AML-193 (cell line): ENCODE measurements at regions not wholly inside any gene's neighbourhood (a gene's known extent, or its start where the extent isn't known, plus 50 kb on each side); places are given as distances from the start of the nearest gene placed in this dataset.
A peak's percentile ranks its signal among the peaks of the same experiment; 100 is the strongest.

ENCODE experiments used
- DNase-seq, 2 experiments: peaks; one replicate each; lab custom pipeline; 2025; lab: John Stamatoyannopoulos, UW

DNA sequence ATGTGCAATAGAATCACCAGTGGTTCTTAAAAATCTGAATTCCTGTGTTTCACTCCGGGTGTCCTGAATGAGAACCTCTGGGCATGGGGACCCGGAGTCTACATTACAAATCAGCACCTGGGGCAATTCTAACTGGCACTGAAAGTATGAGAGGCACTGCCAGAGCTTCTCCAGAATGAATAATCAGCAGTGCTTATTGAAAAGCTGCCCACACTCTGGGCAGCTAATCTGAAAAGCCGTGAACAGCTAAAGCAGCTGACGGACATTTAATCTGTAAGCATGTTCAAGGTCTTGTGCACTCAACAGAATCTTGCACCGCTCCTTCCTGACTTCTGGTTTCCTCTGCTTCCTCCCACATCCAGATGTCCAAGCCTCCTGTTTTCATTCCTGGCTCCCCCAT is 113.3 kb upstream of the KIF5B start:
- no peak for DNase-seq

GRCh38 chr10:32167450-32167849 is 111.2 kb upstream of the KIF5B start:
- no peak for DNase-seq

- no peak for DNase-seq
These were observed 110.1 kb upstream of the KIF5B start for GRCh38 chr10:32166365-32166764.

GRCh38 chr10:32163762-32164148 is 107.5 kb upstream of the KIF5B start:
- no peak for DNase-seq

- no peak for DNase-seq
These were observed 107.0 kb upstream of the KIF5B start for GRCh38 chr10:32163071-32163761.

DNA sequence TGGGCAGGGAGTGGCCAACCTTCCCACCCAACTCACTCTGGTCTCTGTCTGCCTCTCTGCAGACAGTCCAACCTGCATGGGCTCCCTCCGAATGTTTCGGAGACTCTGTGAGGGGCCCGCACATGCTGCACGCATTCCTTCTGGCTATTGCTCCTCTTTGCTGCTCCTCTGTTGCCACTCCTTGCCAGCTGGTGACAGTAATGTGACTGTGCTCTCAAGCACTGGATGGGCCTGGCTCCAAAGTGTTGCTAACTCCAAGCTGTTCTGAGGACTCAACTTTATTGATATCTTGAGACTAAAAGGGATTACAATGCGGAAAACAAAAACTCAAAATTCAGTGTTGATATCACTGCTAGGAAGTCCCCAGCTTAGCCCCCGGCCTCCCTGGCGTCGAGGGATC is 105.4 kb upstream of the KIF5B start:
- no peak for DNase-seq

- DNase-seq, result no peak
These were observed 104.6 kb upstream of the KIF5B start for GRCh38 chr10:32160864-32161263.

GRCh38 chr10:32159264-32159663 is 103.0 kb upstream of the KIF5B start:
- DNase-seq, result no peak

DNA sequence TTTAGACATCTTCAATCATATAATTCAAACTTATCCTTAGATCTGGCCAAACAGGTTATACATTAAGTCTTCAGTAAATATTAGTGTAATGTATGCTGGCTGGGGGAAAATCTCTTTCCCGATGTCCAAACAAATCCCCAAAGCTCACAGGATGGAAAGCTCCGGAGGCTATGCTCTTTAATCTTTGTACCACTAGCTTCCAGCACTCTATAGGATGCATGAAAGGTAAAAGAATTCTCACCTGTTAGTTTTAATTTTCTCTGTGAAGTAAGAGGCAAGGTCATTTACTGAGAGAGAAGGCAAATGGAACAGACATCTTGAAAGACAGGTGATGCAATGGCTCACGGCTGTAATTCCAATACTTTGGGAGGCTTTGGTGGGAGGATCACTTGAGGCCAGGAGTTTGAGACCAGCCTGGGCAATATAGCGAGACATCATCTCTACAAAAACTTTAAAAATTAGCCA is 99.8 kb upstream of the KIF5B start:
- DNase-seq, result no peak

GRCh38 chr10:32155075-32155516 is 98.9 kb upstream of the KIF5B start:
- no peak for DNase-seq

GRCh38 chr10:32153931-32154330 is 97.7 kb upstream of the KIF5B start:
- DNase-seq, result peak in 1 of 2 experiments; percentile 13

- DNase-seq, result no peak
These were observed 97.0 kb upstream of the KIF5B start for GRCh38 chr10:32153252-32153651.

- DNase-seq, result no peak
These were observed 95.6 kb upstream of the KIF5B start for GRCh38 chr10:32151871-32152270.

DNA sequence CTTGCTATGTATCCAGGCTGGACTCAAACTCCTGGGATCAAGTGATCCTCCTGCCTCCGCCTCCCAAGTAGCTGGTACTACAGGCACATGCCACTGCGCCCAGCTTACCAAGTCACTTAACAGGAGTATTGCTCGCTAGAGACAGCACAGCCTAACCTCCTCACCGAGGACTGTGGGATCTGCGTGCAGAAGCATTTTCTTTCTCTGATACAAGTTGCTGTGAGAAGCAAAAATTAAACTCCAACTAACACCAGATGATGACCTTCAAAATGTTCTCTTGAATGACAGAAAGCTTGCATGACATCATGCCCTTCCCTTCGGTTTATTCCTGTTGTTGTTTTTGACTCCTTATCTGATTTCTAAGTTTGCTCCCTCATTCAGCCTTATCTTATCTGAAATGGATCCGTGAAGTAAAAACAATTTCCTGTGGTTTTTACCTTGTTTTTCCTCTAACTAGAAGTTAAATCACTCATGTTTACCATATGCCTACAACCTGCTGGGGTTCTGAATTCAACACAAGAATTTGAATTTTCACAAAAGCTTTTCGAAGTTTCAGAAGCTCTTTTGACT is 94.4 kb upstream of the KIF5B start:
- DNase-seq, result no peak

- no peak for DNase-seq
These were observed 93.2 kb upstream of the KIF5B start for GRCh38 chr10:32149252-32149955.

- no peak for DNase-seq
These were observed 92.6 kb upstream of the KIF5B start for GRCh38 chr10:32148864-32149251.

GRCh38 chr10:32147730-32148129 is 91.5 kb upstream of the KIF5B start:
- DNase-seq, result no peak

DNA sequence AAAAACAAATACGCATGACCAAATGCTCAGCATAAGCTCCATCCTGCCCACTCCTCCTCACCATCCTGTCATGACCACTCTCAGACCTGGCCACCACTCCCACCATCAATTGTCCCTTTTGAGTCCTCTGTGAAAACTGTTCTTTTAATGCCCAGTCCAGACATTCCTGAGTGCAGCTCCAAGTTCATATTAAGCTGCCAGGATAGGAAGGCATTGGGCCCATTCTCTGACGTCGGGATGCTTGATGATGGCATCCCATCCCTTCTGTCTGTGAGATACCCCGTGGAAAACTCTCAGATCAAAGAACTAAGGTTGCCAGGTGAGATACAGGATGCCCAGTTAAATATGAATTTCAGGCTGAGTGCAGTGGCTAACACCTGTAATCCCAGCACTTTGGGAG is 89.9 kb upstream of the KIF5B start:
- no peak for DNase-seq

DNA sequence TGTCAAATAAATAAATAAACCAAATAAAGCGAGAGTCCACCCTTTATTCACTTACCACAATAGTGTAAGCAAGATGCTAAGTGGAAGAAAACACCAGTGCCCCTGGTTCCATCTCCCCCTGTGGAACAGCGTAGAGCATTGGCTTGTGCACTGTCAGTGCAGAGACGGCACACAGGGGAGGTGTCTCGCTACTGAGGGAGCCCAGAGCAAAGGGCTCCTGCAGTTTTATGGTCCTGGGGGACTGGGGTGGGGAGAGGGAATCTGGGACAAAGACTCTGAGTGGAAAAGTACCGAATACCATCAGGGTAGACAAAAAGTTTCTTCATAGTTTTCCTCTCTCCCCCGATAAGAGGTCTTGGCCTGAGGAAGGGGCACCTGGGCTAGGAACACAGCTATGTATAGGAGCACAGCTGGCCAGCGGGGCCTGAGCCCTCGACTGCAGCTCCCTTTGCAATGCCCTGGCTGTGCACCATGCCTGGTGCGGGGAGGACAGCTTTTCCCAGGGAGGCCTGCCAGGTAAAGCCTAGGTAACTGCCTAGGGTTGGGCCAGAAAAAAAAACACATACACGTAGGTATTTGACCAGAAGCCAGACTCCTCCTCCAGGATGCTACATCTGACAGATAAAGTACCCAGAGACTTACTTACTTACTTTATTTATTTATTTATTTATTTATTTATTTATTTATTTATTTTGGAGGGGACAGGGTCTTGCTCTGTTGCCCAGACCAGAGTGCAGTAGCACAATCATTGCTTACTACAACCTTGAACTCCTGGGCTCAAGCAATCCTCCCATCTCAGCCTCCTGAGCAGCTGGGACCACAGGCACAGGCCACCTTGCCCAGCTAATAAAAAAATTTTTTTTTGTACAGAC is 88.8 kb upstream of the KIF5B start:
- DNase-seq, result no peak

- no peak for DNase-seq
These were observed 87.2 kb upstream of the KIF5B start for GRCh38 chr10:32143302-32143847.

DNA sequence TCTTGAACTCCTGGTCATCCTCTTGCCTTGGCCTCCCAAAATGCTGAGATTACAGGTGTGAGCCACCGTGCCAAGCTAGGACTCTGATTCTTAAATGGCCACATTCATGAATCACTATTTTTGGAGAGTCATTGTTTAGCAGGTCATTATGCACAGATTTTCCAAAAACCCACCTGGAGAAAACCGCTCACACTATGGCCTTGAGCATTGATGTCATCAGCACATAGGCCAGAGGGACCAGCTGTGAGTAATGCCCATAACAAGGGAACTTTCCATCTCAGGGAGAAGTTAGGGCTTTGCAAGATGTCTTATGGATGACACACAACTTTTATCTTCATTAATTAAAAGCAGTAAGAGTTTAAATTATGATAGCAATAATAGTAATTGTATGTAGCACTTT is 86.4 kb upstream of the KIF5B start:
- DNase-seq, result no peak
